ENCODE measurements at regions not wholly inside any gene's neighbourhood (a gene's known extent, or its start where the extent isn't known, plus 50 kb on each side); places are given as distances from the start of the nearest gene placed in this dataset.

GRCh38 chr3:20857636-20858035, 671.6 kb upstream of the SGO1 start:
- H3K4me3 ChIP-seq (replicated peaks; ENCODE audit: low read depth, low read length): no peak overlapping the region

DNA sequence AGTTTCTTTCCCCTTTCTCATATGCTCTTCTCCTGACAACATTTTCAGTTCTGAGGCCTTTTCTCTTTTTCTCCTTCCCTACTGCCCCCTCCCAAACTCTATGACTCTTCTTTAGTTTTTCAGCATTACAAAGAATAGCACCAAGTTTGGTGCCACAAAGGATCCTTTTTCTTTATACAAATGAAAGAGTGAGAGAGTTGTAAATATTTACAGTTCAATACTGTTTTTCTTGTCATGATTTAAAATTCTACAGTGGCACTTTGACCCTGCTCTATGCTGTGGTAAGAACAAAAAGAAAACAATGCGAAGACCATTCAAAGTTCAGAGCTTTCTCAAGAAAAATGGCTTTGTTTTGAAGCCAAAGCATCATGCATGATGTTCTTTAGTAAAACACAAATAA, 667.9 kb upstream of the SGO1 start:
- H3K4me3 ChIP-seq (replicated peaks; ENCODE audit: low read depth, low read length): no peak overlapping the region
- DNase-seq (ENCODE audit: extremely low read depth, insufficient read length): no peak
- TF ChIP-seq, protein P1, sequence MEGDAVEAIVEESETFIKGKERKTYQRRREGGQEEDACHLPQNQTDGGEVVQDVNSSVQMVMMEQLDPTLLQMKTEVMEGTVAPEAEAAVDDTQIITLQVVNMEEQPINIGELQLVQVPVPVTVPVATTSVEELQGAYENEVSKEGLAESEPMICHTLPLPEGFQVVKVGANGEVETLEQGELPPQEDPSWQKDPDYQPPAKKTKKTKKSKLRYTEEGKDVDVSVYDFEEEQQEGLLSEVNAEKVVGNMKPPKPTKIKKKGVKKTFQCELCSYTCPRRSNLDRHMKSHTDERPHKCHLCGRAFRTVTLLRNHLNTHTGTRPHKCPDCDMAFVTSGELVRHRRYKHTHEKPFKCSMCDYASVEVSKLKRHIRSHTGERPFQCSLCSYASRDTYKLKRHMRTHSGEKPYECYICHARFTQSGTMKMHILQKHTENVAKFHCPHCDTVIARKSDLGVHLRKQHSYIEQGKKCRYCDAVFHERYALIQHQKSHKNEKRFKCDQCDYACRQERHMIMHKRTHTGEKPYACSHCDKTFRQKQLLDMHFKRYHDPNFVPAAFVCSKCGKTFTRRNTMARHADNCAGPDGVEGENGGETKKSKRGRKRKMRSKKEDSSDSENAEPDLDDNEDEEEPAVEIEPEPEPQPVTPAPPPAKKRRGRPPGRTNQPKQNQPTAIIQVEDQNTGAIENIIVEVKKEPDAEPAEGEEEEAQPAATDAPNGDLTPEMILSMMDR (IDR thresholded peaks at IDR 0.05; ENCODE audit: insufficient read depth, low read length, poor library complexity, severe bottlenecking): no peak
- no peaks in the 10 kb centered on the region for H3K27me3 ChIP-seq (replicated peaks; ENCODE audit: control insufficient read depth, insufficient read depth, low read length)
- no peaks in the 10 kb centered on the region for H3K36me3 ChIP-seq (ENCODE audit: control insufficient read depth, insufficient read depth, low read length)

More at GRCh38 chr3:20857636-20858035, 671.6 kb upstream of the SGO1 start:
- TF ChIP-seq, protein P1 (IDR thresholded peaks at IDR 0.05; ENCODE audit: insufficient read depth, low read length, poor library complexity, severe bottlenecking): no peak
- H3K36me3 ChIP-seq (ENCODE audit: control insufficient read depth, insufficient read depth, low read length): no peaks in the 10 kb centered on the region
- no peaks in the 10 kb centered on the region for H3K27me3 ChIP-seq (replicated peaks; ENCODE audit: control insufficient read depth, insufficient read depth, low read length)
- no peak for DNase-seq (ENCODE audit: extremely low read depth, insufficient read length)

DNA sequence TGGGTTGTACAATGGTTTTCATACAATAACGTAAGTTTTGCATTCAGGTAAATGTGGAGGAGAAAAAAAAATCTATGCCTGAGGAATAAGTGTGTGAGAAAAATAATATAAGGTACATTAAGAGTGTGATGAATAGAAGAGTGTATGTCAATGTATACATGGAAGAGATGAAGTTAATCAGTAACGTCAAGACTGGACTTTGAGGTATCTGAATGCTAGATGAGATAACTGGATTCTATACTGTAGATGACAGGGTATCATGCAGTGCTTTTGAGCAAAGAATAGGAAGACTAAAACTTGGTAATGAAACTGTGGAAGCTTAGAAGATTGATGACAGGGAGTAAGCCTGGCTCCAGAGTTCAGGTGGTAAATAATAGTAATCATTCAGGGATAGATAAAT, 666.7 kb upstream of the SGO1 start:
- no peak for DNase-seq (ENCODE audit: extremely low read depth, insufficient read length)
- TF ChIP-seq, protein P1 (IDR thresholded peaks at IDR 0.05; ENCODE audit: insufficient read depth, low read length, poor library complexity, severe bottlenecking): no peak
- Histone ChIP-seq H3K4me3 (replicated peaks; ENCODE audit: low read depth, low read length) (no peak overlapping the region), H3K36me3 (ENCODE audit: control insufficient read depth, insufficient read depth, low read length) (no peaks in the 10 kb centered on the region), H3K27me3 (replicated peaks; ENCODE audit: control insufficient read depth, insufficient read depth, low read length) (no peaks in the 10 kb centered on the region)

- no peak overlapping the region for H3K4me3 ChIP-seq (replicated peaks; ENCODE audit: low read depth, low read length)
- TF ChIP-seq, protein P1 (IDR thresholded peaks at IDR 0.05; ENCODE audit: insufficient read depth, low read length, poor library complexity, severe bottlenecking): no peak
- H3K36me3 ChIP-seq (ENCODE audit: control insufficient read depth, insufficient read depth, low read length): no peaks in the 10 kb centered on the region
- no peak for DNase-seq (ENCODE audit: extremely low read depth, insufficient read length)
- no peaks in the 10 kb centered on the region for H3K27me3 ChIP-seq (replicated peaks; ENCODE audit: control insufficient read depth, insufficient read depth, low read length)
Measured at GRCh38 chr3:20849975-20850374, 664.0 kb upstream of the SGO1 start.

DNA sequence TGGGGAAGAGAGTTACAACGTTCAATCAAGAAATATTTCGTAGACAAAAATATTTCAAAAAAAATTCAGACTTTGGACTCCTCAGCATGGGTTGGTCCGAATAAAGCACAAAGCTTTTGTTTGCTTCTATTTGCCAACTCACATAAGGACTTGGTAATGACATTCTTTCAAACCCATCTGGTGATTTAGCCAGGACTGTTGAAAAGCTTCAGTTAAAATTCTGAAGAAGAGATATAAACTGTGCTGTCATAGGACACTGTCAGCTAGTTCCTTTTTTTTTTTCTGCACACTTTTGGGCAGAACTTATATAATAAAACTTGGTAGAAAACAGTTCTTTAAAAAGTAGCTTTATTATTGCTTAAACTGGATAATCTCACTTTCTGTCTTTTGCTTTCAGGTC, 660.8 kb upstream of the SGO1 start:
- H3K36me3 ChIP-seq (ENCODE audit: control insufficient read depth, insufficient read depth, low read length): no peaks in the 10 kb centered on the region
- no peak for DNase-seq (ENCODE audit: extremely low read depth, insufficient read length)
- no peak overlapping the region for H3K4me3 ChIP-seq (replicated peaks; ENCODE audit: low read depth, low read length)
- H3K27me3 ChIP-seq (replicated peaks; ENCODE audit: control insufficient read depth, insufficient read depth, low read length): no peaks in the 10 kb centered on the region
- TF ChIP-seq, protein P1 (IDR thresholded peaks at IDR 0.05; ENCODE audit: insufficient read depth, low read length, poor library complexity, severe bottlenecking): no peak

DNA sequence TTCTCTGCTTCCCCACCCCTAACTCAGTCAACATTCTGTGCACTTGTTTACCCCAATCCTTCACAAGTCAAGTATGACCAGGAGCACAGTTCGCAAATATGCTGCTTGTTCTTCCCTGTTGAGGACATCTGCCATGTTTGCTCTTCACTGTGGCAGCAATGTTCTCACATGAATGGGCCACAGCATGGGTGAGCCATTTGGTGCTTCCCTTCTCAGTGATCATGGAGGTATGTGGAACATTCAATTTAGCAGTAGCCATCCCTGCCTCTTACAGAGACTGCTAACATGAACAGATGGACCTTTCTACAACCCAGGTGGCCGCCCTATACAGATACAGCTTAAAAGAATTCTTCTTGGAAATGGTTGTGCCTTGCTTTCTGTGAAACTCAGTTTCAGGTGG, 660.1 kb upstream of the SGO1 start:
- Histone ChIP-seq H3K36me3 (ENCODE audit: control insufficient read depth, insufficient read depth, low read length) (no peaks in the 10 kb centered on the region), H3K27me3 (replicated peaks; ENCODE audit: control insufficient read depth, insufficient read depth, low read length) (no peaks in the 10 kb centered on the region), H3K4me3 (replicated peaks; ENCODE audit: low read depth, low read length) (no peak overlapping the region)
- TF ChIP-seq, protein P1 (IDR thresholded peaks at IDR 0.05; ENCODE audit: insufficient read depth, low read length, poor library complexity, severe bottlenecking): no peak
- no peak for DNase-seq (ENCODE audit: extremely low read depth, insufficient read length)

Data from GM06990 (cell line).